ENCODE measurements at regions not wholly inside any gene's neighbourhood (a gene's known extent, or its start where the extent isn't known, plus 50 kb on each side); places are given as distances from the start of the nearest gene placed in this dataset.

- Histone ChIP-seq H3K4me3 (ENCODE audit: low read depth, low read length) (no peak overlapping the region), H3K27me3 (replicated peaks) (no peaks in the 10 kb centered on the region), H3K27ac (no peak overlapping the region), H3K36me3 (replicated peaks) (no peaks in the 10 kb centered on the region)
- TF ChIP-seq CTCF (IDR thresholded peaks at IDR 0.05; ENCODE audit: low read depth, low read length, missing control alignments) = no peak
- in situ Hi-C loops (cut with HindIII; ENCODE audit: low pct_ligation_motif_present, low sequenced_read_pairs) = no loop called here
- DNase-seq = no peak
Measured at GRCh38 chr1:96934282-96934681, 212.7 kb downstream of the PTBP2 start.

GRCh38 chr1:96944432-96945092 is 223.0 kb downstream of the PTBP2 start:
- Histone ChIP-seq H3K27me3 (replicated peaks) (no peaks in the 10 kb centered on the region), H3K4me3 (ENCODE audit: low read depth, low read length) (no peak overlapping the region), H3K36me3 (replicated peaks) (no peaks in the 10 kb centered on the region), H3K27ac (no peak overlapping the region)
- no peak for TF ChIP-seq CTCF (IDR thresholded peaks at IDR 0.05; ENCODE audit: low read depth, low read length, missing control alignments)
- DNase-seq = no peak
- in situ Hi-C loops (cut with HindIII; ENCODE audit: low pct_ligation_motif_present, low sequenced_read_pairs) = no loop called here

- no peak for DNase-seq
- Histone ChIP-seq H3K4me3 (ENCODE audit: low read depth, low read length) (no peak overlapping the region), H3K36me3 (replicated peaks) (no peaks in the 10 kb centered on the region), H3K27me3 (replicated peaks) (no peaks in the 10 kb centered on the region), H3K27ac (no peak overlapping the region)
- no peak for TF ChIP-seq CTCF (IDR thresholded peaks at IDR 0.05; ENCODE audit: low read depth, low read length, missing control alignments)
- in situ Hi-C loops (cut with HindIII; ENCODE audit: low pct_ligation_motif_present, low sequenced_read_pairs) = no loop called here
Measured at GRCh38 chr1:96945509-96946084, 224.0 kb downstream of the PTBP2 start.

GRCh38 chr1:96955307-96956012 is 233.9 kb downstream of the PTBP2 start:
- no peak overlapping the region for H3K4me3 ChIP-seq (ENCODE audit: low read depth, low read length)
- no peaks in the 10 kb centered on the region for H3K27me3 ChIP-seq (replicated peaks)
- H3K36me3 ChIP-seq (replicated peaks) = no peaks in the 10 kb centered on the region
- in situ Hi-C loops (cut with HindIII; ENCODE audit: low pct_ligation_motif_present, low sequenced_read_pairs) = no loop called here
- no peak for TF ChIP-seq CTCF (IDR thresholded peaks at IDR 0.05; ENCODE audit: low read depth, low read length, missing control alignments)
- no peak overlapping the region for H3K27ac ChIP-seq
- no peak for DNase-seq

- Histone ChIP-seq H3K27ac (no peak overlapping the region), H3K27me3 (replicated peaks) (no peaks in the 10 kb centered on the region), H3K4me3 (ENCODE audit: low read depth, low read length) (no peak overlapping the region), H3K36me3 (replicated peaks) (no peaks in the 10 kb centered on the region)
- no peak for TF ChIP-seq CTCF (IDR thresholded peaks at IDR 0.05; ENCODE audit: low read depth, low read length, missing control alignments)
- DNase-seq = no peak
- in situ Hi-C loops (cut with HindIII; ENCODE audit: low pct_ligation_motif_present, low sequenced_read_pairs) = no loop called here
Measured at GRCh38 chr1:96962216-96962615, 240.6 kb downstream of the PTBP2 start.
